GM12873 (cell line): ENCODE measurements at regions not wholly inside any gene's neighbourhood (a gene's known extent, or its start where the extent isn't known, plus 50 kb on each side); places are given as distances from the start of the nearest gene placed in this dataset.

Experiments
- CTCF ChIP-seq: IDR thresholded peaks from 2 replicates; pipeline ENCODE4 v1.5.1; 2012; ENCODE audit warnings: low read depth, mild to moderate bottlenecking, moderate library complexity, low read length, control low read depth; ENCODE audit not compliant: insufficient read depth; ENCODE audit errors: missing control alignments

- no peak for TF ChIP-seq CTCF
Observed at GRCh38 chr6:48619771-48620170, 508.8 kb upstream of the PTCHD4 start.

GRCh38 chr6:48615041-48615440 lies 504.0 kb upstream of the PTCHD4 start:
- no peak for TF ChIP-seq CTCF

- TF ChIP-seq CTCF = no peak
Observed at GRCh38 chr6:48614326-48614725, 503.3 kb upstream of the PTCHD4 start.

GRCh38 chr6:48613231-48613949 lies 502.4 kb upstream of the PTCHD4 start:
- TF ChIP-seq CTCF = no peak

DNA sequence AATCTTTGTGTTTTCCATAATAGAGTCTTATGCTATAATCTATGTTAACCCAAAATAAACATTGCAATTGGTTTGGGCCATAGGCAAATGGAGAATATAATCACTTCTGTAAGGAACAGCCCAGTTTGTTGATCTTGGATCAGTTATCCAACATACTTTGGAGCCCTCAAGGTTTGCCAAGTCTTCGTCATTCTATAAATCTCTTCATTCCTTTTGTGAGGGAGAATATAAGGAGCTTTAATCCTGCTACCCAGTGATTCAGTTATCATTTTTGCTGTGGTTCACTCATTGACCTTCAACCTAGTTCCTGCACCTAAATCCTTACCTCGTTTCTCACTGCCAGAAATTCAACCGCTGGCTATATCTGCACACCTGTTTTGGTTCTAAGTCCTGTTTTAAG lies 500.3 kb upstream of the PTCHD4 start:
- TF ChIP-seq CTCF = no peak

DNA sequence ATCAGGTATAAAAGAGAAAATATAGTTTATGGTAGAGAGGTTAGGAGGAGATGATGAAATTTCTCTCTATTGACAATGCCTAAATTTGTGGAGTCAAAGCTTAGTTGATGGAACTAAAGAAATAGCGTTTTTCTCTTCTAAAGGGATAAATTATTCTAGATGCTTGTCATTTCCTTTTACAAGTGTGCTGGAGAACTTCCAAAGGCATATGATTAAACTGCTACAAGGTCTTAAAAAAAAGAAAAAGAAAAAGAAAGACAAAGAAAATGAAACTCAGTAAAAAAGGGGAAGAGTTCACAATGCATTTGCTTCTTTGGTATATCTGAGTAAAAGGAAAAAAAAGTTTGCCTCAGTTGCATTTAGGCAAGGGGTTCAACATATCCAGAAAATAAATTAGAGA lies 499.8 kb upstream of the PTCHD4 start:
- no peak for TF ChIP-seq CTCF

- no peak for TF ChIP-seq CTCF
Observed at GRCh38 chr6:48606618-48607017, 495.6 kb upstream of the PTCHD4 start.
